Epithelial cell of prostate (primary cell): ENCODE measurements at regions not wholly inside any gene's neighbourhood (a gene's known extent, or its start where the extent isn't known, plus 50 kb on each side); places are given as distances from the start of the nearest gene placed in this dataset.
A peak's percentile ranks its signal among the peaks of the same experiment; 100 is the strongest.

ENCODE experiments used
- DNase-seq: peaks from one replicate; pipeline ENCODE4 v3.0.0-alpha.2; 2011; ENCODE audit warnings: low read depth, low spot score
- H3K27ac ChIP-seq: fragments of 450-650 bp; 2 replicates; pipeline ENCODE4 v1.5.1; 2017; ENCODE audit warnings: mild to moderate bottlenecking

DNA sequence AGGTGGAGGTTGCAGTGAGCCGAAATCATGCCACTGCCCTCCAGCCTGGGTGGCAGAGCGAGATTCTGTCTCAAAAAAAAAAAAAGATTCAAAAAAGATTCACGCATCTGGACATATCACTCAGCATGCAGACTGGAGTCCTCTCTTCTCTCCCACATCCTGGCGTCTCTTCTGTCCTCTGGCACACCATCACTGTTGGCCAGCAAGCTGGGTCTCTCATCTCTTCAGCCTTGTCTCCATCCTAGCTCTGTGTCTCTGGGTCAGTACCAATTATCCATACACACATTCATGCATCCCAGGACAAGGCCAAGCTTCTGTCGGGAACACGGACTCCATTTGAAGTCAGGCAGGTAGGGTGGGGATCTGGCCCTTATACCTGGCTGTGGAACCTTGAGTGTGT is 105.5 kb upstream of the MAP1LC3B2 start:
- no peak for DNase-seq
- H3K27ac ChIP-seq, result no peak overlapping the region

DNA sequence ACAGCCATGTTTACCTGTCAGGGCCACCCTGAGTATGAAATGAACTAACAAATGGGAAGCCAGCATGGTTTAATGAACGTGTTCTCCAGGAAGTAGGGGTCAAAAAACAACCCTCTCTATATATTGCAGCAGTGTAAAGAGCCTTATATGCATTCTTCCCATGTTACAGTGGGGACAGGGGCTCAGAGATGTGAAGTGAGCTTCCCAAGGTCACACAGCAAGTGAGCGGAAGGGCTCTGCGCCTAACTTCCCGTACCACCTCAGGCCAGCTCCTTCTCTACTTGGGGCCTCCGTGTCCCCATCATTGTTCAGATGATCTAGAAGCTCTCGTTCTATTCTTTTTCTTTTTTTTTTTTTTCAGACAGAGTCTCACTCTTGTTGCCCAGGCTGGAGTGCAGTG is 105.1 kb upstream of the MAP1LC3B2 start:
- H3K27ac ChIP-seq, result peak overlapping the region; percentile 78
- DNase-seq, result no peak

DNA sequence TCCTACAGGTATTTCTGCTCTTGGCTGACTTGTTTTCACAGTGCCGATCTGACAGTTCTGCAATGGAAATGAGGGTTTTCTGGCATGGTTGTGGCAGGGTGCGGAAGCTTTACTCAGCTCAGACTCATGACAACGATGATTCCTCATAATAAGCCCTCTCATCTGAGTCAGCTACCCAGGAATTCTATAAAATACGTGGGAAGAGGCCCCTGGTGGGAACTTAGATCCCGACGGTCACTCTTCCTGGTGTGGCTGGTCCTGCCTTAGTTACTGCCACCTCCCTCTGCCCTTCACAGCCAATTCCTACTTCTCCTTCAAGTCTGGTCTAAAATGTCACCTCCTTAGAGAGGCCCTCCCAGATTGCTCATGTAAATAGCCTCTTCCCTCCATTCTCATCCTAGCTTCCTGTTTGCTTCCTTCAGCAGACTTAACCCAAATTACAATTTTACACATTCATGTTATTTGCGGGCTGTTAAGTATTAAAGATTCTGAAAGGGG is 104.2 kb upstream of the MAP1LC3B2 start:
- DNase-seq, result peak; percentile 85
- peak overlapping the region; percentile 78 for H3K27ac ChIP-seq

DNA sequence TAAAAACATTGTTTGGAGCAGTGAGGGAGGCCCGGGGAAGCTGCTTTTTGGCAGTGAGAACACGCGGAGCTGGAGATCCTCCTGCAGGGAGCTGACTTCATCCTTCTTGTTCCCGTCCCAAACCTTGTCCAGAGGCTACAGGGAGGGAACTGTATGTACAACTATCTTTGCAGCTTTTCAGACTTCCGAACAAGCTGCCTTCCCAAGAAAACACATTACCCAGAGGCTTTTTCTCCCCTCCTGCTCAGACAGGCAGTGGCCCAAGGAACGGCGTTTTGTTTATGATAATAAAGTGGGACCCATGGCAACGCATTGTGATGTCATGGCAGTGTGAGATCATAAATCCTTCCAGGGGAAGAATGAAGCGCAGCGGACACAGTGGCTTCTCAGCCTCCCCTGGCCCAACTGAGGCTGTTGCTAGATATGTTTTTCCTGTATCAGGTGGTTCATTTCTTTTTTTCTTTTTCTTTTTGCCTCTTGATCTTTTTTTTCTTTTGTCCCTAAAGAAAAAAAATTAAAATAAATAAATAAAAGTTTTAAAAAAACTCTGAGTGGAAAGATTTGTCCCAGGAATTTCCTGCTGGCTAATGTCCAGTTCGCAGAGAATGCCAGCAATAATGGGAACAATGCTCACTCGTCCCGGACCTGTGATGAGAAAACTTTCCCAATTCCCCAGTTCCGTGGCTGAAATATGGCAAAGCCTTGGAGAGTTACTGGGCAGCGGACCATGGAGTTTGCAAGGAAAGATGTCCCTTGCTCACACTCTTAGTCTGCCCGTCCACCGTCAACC is 103.4 kb upstream of the MAP1LC3B2 start:
- DNase-seq, result peak; percentile 65
- H3K27ac ChIP-seq, result peak overlapping the region; percentile 78

DNA sequence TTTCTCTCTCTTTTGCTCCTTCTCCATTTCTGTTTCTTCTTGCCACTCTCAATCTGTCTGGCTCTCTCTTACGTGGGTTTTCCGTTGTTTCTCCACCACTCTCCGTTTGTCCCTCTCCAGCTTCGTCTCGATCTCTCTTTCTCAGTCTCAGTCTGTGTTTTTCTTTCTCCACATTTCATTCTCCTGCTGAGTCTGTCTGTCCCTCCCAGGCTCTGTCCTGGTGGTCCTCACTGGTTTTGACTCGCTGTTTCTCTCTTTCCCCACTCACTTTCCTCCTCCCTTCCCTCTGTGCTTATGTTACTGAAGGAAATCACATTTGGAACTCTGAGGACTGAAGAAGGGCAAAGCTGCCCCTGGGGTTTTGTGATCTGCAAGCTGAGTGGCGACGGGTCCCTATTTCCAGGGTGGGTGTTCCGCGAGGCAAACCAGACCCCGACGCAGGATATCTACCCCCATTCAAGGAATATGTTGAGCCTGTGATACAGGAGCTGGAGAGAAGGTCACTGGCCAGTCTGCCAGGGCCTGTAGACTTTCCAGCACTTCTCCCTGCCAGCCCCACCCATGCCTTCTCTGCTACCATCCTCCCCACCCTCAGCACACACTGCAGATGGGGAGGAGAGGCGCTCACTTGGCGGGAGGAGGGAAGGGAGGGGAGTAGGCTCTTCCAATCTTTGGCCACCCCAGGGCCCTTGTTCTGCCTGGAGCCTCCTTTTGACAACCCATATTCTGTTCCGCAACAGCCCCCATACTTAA is 102.7 kb upstream of the MAP1LC3B2 start:
- no peak overlapping the region for H3K27ac ChIP-seq
- no peak for DNase-seq

DNA sequence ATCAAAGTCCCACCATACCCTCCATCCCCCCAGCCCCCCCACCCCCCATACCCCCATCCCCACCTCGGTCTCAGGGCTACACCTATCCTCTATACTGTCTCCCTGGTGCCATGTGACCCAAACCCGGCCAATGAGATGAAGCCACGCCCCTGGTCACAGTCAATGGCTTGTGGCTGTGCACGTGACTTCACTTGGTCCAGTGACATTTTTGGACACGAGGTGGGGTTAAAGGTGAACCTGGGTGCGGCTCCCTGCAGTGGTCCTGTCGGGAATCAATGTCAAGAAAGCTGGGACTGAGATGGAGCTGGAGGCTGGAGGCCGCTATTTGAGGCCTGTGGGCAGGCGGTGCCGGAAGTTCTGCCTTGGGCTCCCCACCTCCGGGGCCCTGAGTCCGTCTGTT is 100.7 kb upstream of the MAP1LC3B2 start:
- no peak for DNase-seq

DNA sequence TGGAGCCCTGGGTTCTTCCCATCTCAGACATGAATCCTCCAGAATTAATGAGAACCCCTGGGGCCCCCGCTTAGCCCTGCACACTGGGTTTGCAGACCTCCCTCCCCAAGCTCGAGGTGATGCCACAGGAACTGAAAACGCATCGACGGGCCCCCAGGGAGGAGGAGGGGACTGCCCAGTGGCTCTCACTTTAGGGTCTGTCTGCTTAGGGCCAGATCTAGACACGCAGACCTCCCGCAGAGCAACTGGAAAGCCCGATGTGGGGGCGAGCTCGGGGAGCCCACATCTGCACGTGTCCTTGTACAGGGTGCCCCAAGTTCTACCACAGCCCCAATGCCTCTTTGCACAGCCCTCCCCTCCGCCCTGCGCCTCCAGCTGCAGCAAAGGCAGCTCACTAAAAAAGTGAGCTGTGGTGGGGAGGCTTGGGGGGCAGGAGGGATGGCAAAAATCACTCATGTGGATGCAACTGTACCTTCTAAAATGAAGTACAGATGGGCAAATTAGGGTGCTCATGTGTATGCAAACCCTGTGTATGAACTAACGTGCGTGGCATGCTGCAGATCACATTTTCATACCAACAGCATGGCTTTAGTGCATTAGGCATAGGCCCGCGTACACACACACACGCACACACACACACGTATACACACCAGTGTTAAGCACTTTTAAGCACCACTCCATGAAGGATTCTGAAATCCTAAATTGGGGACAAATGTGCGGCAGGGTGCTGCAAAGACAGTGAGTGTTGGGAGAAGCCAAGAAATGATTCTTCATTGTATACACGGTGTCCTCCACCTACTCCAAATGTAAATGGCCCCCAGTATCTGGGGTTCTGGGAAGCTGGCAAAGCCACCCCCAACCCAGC is 99.9 kb upstream of the MAP1LC3B2 start:
- DNase-seq, result no peak
- H3K27ac ChIP-seq, result no peak overlapping the region

More for the DNA sequence above, 100.7 kb upstream of the MAP1LC3B2 start:
- H3K27ac ChIP-seq, result no peak overlapping the region

DNA sequence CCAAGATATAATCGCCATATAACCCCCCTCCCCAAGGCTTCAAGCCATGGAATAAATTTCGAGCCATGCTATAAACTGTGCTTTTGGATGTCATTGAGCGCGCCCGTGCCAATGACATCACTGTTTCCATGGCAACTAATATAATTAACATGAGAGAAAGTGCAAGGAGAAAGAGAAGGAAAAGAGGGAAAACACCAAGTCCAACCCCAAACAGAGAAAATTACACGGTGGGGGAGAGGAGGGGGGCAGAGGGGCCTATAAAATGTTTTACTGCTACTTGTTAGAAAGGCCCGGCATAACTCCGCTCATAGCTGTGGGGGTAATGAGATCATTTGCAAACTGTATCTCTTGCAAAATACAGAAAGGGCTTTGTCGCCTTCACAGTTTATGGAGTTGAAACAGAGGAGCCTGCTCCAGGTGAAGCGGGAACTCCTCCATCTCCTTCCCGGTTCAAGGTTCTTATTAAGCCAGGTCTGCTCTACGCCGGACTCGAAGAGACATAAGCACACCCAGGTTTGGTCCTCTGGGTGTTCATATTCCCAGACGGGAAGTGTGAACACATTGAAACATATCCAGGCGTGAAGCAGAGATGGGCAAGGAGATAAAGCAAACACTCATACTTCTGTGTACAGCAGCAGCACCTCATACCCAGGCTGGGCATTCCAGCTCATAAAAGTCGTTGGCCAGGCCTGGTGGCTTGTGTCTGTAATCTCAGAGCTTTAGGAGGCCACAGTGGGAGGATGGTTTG is 99.1 kb upstream of the MAP1LC3B2 start:
- H3K27ac ChIP-seq, result no peak overlapping the region
- DNase-seq, result no peak

DNA sequence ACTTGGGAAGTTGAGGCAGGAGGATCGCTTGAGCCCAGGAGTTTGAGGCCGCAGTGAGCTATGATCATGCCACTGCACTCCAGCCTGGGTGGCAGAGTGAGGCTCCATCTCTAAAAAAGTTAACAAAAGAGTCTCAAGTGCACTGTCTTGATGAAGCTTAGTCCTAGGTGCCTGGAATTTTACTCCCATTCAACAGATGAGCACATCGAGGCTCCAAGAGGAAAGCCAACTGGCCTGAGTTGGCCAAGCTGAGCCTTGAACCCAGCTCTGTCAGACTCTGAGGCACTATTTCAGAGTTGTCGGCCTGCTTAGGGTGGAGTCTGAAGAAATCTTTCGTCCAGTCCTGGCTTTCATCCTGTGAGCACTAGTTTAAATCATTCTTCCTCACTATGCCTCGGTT is 98.1 kb upstream of the MAP1LC3B2 start:
- no peak for DNase-seq
- no peak overlapping the region for H3K27ac ChIP-seq

DNA sequence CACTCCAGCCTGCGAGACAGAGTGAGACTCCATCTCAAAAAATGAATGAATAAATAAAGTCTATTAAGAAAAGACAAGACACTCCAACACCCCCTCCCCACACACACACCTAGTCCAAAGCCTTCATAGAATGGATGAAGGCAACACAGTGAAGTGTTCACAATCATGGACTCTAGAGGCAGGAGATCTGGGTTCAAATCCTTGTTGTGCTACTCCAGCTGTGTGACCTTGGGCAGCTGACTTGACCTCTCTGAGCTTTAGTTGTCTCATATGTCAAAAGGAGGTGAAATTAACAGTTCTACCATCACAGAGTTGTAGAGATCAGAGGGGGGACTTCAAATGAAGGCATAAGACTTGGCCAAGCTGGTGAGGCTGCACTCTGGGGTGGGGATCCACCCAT is 95.8 kb upstream of the MAP1LC3B2 start:
- H3K27ac ChIP-seq, result no peak overlapping the region
- DNase-seq, result no peak

DNA sequence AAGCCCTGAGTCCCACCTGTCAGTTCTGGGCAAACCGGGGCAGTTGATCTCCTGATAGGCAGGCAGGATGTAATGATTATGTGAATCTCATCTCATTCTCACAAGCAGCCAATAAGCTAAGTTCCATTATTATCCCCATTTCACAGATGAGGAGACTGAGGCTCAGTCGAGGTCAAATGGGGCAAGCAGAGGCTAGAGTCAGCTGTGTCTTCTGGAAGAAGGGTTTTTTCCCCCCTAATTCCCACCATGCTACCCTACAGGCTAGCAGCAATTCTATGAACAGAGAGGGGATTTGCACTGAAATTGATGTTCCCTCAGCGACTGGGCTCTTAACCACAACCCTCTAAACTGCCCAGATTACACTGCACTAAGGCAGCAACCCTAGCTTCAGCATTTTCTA is 93.8 kb upstream of the MAP1LC3B2 start:
- H3K27ac ChIP-seq, result no peak overlapping the region
- no peak for DNase-seq

DNA sequence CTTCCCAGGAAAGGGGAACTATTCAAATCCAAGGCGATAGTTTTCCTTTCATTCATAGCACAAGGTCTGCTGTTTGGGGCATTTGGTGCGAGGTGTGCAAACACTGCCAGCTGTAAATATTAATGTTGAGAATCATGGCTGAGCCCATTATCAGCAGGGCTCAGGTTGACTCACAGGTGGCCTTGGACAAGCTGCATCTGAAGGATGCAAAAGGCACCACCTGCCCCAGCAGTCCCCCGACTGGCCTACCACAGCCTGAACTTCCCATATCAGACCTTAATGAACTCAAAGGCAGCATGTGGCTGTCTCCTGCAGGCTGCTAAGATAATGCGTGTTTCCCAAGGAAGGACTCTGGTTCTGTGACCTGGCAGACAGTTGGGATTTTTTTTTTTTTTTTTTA is 93.3 kb upstream of the MAP1LC3B2 start:
- DNase-seq, result no peak
- H3K27ac ChIP-seq, result no peak overlapping the region

DNA sequence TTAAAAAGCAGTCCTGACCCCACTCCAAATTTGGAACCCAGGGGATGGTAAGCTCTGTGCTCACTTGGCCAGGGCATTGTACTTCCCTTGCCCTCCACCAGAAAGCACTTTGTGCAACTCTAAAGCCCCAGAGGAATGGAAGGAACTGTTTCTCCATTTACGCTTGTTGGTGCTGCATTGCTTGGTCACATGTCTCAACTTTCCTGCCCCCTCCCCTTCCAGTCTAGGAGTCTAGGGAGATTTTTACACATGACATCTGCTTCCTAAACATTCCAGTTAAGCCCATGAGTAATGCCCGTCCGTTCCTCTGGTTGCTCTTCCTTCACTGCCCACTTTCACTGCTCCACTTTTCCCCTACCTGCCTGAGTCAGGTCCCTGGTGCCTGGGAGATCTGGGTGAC is 92.6 kb upstream of the MAP1LC3B2 start:
- no peak overlapping the region for H3K27ac ChIP-seq
- DNase-seq, result no peak

DNA sequence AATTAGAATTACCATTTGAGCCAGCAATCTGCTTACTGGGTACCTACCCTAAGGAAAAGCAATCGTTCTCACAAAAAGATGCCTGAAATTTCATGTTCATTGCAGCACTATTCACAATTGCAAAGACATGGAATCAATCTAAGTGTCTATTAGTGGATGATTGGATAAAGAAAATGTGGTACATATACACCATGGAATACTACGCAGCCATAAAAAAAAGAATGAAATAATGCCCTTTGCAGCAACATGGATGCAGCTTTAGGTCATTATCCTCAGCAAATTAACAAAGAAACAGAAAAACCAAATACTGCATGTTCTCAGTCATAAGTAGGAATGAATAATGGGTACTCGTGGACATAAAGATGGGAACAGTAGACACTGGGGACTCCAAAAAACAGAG is 89.8 kb upstream of the MAP1LC3B2 start:
- DNase-seq, result no peak
- no peak overlapping the region for H3K27ac ChIP-seq

DNA sequence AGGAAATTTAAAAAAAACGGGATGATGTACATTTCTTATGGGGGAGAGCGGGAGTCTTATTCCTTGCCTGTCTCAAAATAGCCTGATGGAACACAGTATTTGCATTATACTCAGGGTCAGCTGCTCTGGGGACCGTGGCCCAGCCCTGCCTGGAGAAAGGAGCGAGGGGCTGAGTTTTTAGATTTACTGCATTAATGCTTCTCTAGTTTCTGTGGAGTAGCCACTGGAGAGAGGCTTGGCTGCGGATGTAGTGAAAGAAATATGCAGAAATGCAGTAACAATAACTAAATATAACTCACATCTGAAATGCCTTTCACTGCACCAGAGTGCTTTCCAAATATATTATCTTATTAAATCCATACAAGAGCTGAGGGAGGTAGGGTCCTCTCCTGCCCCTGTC is 87.6 kb upstream of the MAP1LC3B2 start:
- no peak for DNase-seq
- H3K27ac ChIP-seq, result no peak overlapping the region

DNA sequence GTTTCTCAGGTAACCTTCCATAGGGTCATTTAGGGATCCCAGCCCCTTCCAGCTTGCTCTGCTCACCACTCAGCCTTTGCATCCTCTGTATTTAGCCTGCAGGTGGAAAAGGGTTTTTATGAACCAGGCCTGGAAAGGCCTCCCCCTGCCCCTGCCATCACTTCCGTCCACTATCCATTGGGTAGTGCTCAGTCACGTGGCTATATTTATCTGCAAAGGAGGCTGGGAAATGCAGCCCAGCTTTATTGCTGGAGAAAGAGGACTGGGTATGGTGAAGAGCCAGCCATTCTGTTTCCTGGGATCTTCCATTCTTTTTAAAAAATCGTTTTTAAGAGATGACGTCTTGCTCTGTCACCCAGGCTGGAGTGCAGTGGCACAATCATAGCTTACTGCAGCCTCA is 87.0 kb upstream of the MAP1LC3B2 start:
- H3K27ac ChIP-seq, result no peak overlapping the region

DNA sequence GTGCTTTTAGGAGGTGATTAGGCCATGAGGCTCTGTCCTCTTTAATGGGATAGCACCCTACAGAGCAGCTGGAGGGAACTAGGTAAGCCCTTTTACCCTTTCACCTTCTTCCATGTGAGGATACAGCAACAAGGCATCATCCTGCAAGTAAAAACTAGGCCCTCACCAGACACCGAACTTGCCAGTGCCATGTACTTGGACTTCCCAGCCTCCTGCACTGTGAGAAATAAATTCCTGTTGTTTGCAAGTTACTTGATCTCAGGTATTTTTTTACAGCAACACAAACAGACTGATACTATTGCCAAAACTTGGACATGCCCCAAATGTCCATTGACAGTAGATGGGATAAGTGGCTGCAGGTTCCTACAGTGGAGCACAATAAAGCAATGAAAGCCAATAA is 85.8 kb upstream of the MAP1LC3B2 start:
- H3K27ac ChIP-seq, result no peak overlapping the region
- DNase-seq, result no peak

More for the DNA sequence above, 87.0 kb upstream of the MAP1LC3B2 start:
- no peak for DNase-seq

DNA sequence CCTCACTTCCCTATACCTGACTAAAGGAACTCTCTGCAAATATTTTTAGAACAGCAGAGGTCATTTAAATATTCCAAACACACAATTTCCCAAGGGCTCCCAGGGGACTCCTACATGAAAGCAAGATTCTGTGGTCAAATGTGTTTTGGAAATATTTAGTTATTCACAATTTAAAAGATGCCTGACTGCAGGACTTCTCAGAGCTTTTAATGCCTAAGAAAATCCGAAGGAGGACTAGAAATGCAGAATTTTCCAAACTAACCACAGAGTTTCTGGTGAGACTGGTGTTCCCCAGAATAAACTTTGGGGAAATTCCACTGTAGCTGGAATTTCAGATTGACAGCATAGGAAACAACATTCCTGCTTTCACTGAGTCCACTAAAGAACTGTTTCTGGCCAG is 84.8 kb upstream of the MAP1LC3B2 start:
- no peak overlapping the region for H3K27ac ChIP-seq
- DNase-seq, result no peak

DNA sequence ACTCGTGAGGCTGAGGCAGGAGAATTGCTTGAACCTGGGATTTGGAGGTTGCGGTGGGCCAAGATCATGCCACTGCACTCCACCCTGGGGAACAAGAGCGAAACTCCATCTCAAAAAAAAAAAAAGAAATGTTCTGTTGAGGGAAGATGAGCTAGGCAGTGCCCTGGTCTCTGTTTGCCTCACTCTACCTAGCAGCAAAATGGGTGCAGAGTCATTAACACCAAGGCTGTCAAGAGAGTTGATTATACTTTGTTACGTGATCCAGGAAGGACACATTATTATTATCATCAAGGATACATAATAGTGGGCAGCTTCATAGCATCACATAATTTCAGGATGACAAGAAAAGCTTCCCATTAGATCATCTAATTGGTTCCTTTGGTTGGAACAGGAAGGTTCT is 84.3 kb upstream of the MAP1LC3B2 start:
- no peak overlapping the region for H3K27ac ChIP-seq
- no peak for DNase-seq

DNA sequence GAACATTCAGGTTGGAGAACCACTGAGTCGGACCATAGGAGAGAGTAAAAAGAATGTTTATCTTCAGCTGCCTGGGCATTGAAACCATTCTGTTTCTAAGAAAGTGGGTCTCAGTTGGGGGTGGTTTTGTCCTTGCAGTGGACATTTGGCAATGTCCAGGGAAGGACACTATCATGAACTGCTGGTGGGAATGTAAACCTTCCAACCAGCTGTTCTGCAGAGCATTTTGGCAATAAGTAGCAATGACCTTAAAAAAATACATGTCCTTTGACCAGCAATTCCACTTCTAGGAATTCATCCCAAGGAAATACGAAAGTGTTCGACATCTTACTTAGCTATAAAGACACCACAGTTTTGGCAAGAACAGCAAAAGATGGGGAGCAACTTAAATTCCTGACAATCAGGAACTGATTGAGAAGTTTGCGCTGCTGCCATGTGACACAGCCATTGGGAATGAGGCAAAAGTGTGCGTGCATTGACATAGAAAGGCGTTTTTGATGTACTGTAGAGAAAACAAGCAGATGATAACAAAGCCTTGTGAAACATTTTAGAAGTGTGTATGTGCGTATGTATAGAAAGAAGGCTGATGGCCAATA is 82.9 kb upstream of the MAP1LC3B2 start:
- no peak for DNase-seq
- no peak overlapping the region for H3K27ac ChIP-seq
